Endodermal cell (in vitro differentiated cells): ENCODE measurements at regions not wholly inside any gene's neighbourhood (a gene's known extent, or its start where the extent isn't known, plus 50 kb on each side); places are given as distances from the start of the nearest gene placed in this dataset.

ENCODE experiments used
- DNase-seq: peaks from one replicate; pipeline ENCODE4 v3.0.0-alpha.2; 2017
- H3K27ac ChIP-seq: 2 replicates; pipeline ENCODE4 v1.5.1; 2013; ENCODE audit warnings: mild to moderate bottlenecking, low read depth, low read length, moderate library complexity
- H3K27me3 ChIP-seq: 2 replicates; pipeline ENCODE4 v1.6.1; 2013; ENCODE audit warnings: mild to moderate bottlenecking, low read length, moderate library complexity; ENCODE audit not compliant: insufficient read depth, control insufficient read depth, poor library complexity, severe bottlenecking
- H3K36me3 ChIP-seq: 2 replicates; pipeline ENCODE4 v1.7.0; 2013; ENCODE audit warnings: mild to moderate bottlenecking, low read length, moderate library complexity; ENCODE audit not compliant: control insufficient read depth, insufficient read depth
- H3K4me1 ChIP-seq: one replicate; pipeline ENCODE4 v1.7.0; 2013; ENCODE audit warnings: low read length; ENCODE audit not compliant: control insufficient read depth, insufficient read depth
- H3K4me3 ChIP-seq: 2 replicates; pipeline ENCODE4 v1.5.1; 2013; ENCODE audit warnings: mild to moderate bottlenecking, low read length, moderate library complexity
- H3K9ac ChIP-seq: 2 replicates; pipeline ENCODE4 v1.6.1; 2013; ENCODE audit warnings: mild to moderate bottlenecking, low read length, moderate library complexity; ENCODE audit not compliant: poor library complexity, severe bottlenecking; ENCODE audit errors: extremely low read depth
- H3K9me3 ChIP-seq: 2 replicates; pipeline ENCODE4 v1.6.1; 2013; ENCODE audit warnings: mild to moderate bottlenecking, low read length, moderate library complexity; ENCODE audit not compliant: control insufficient read depth
- H3K27ac Mint-ChIP-seq: 2 replicates; pipeline ENCODE4 v1.8.0; 2020; ENCODE audit warnings: mixed read lengths
- H3K27me3 Mint-ChIP-seq: 2 replicates; pipeline ENCODE4 v1.8.0; 2021; ENCODE audit warnings: mild to moderate bottlenecking, mixed read lengths; ENCODE audit not compliant: insufficient read depth
- H3K36me3 Mint-ChIP-seq: 2 replicates; pipeline ENCODE4 v1.8.0; 2020; ENCODE audit warnings: low read depth, mixed read lengths
- H3K4me1 Mint-ChIP-seq: 2 replicates; pipeline ENCODE4 v1.8.0; 2020; ENCODE audit warnings: mixed read lengths
- H3K4me3 Mint-ChIP-seq: 2 replicates; pipeline ENCODE4 v1.8.0; 2020; ENCODE audit warnings: mild to moderate bottlenecking, moderate library complexity, mixed read lengths
- H3K9me3 Mint-ChIP-seq: 2 replicates; pipeline ENCODE4 v1.8.0; 2020; ENCODE audit warnings: mild to moderate bottlenecking, mixed read lengths
- CTCF ChIP-seq: fragments of 200-600 bp; sonication (generic); conservative IDR thresholded peaks from 2 replicates; pipeline ENCODE4 v1.5.0; 2021; ENCODE audit warnings: antibody characterized with exemption, mild to moderate bottlenecking
- WGBS, 2 experiments: methylation state at CpG; one replicate each; pipeline versions ENCODE4 v1.1.5 to v1.1.7; 2013; ENCODE audit warnings: missing lambda C conversion rate in 2 of 2, mixed read lengths in 1 of 2; ENCODE audit not compliant: insufficient coverage in 1 of 2, insufficient read length in 1 of 2; 5-methylcytosine and 5-hydroxymethylcytosine counted together

- H3K9me3 Mint-ChIP-seq = no peaks in the 10 kb centered on the region
- no peak for DNase-seq
- Histone ChIP-seq H3K9ac (no peak overlapping the region), H3K4me3 (no peak overlapping the region), H3K36me3 (peaks cover 41% of the 10 kb centered on the region), H3K4me1 (no peaks in the 10 kb centered on the region), H3K27ac (no peak overlapping the region), H3K9me3 (no peaks in the 10 kb centered on the region), H3K27me3 (peaks cover 6% of the 10 kb centered on the region)
- no peak overlapping the region for H3K4me3 Mint-ChIP-seq
- TF ChIP-seq CTCF = no peak
- no peak overlapping the region for H3K27ac Mint-ChIP-seq
- no peaks in the 10 kb centered on the region for H3K36me3 Mint-ChIP-seq
- 85 to 93% methylated on average over 6 of the region's 7 CpGs for WGBS, 2 experiments
- H3K4me1 Mint-ChIP-seq = peaks cover 14% of the 10 kb centered on the region
- peaks cover 2% of the 10 kb centered on the region for H3K27me3 Mint-ChIP-seq
Measured at GRCh38 chr10:107418085-107418806, 253.7 kb upstream of the SORCS1 start.

GRCh38 chr10:107417446-107417845 is 252.9 kb upstream of the SORCS1 start:
- no peak overlapping the region for H3K27ac Mint-ChIP-seq
- 88% methylated on average over 2 of the region's 2 CpGs; no CpG with 5 or more reads in 1 of the 2 experiments for WGBS, 2 experiments

GRCh38 chr10:107415446-107415845 is 250.9 kb upstream of the SORCS1 start:
- no peaks in the 10 kb centered on the region for H3K9me3 Mint-ChIP-seq
- peaks cover 66% of the 10 kb centered on the region for H3K36me3 ChIP-seq
- H3K27ac Mint-ChIP-seq = no peak overlapping the region

More at GRCh38 chr10:107417446-107417845, 252.9 kb upstream of the SORCS1 start:
- no peaks in the 10 kb centered on the region for H3K9me3 Mint-ChIP-seq
- Histone ChIP-seq H3K4me3 (no peak overlapping the region), H3K27ac (no peak overlapping the region), H3K9me3 (no peaks in the 10 kb centered on the region), H3K27me3 (no peaks in the 10 kb centered on the region), H3K36me3 (peaks cover 49% of the 10 kb centered on the region), H3K4me1 (no peaks in the 10 kb centered on the region), H3K9ac (no peak overlapping the region)
- no peak for DNase-seq
- H3K27me3 Mint-ChIP-seq = no peaks in the 10 kb centered on the region
- no peak for TF ChIP-seq CTCF
- H3K36me3 Mint-ChIP-seq = peaks cover 2% of the 10 kb centered on the region
- H3K4me1 Mint-ChIP-seq = peaks cover 9% of the 10 kb centered on the region
- no peak overlapping the region for H3K4me3 Mint-ChIP-seq

More at GRCh38 chr10:107415446-107415845, 250.9 kb upstream of the SORCS1 start:
- TF ChIP-seq CTCF = no peak
- Mint-ChIP-seq H3K36me3 (peaks cover 5% of the 10 kb centered on the region), H3K4me3 (no peak overlapping the region), H3K27me3 (no peaks in the 10 kb centered on the region), H3K4me1 (peaks cover 7% of the 10 kb centered on the region)
- Histone ChIP-seq H3K4me3 (no peak overlapping the region), H3K9me3 (peaks cover 2% of the 10 kb centered on the region), H3K27ac (no peak overlapping the region), H3K9ac (no peak overlapping the region), H3K27me3 (no peaks in the 10 kb centered on the region), H3K4me1 (no peaks in the 10 kb centered on the region)
- WGBS, 2 experiments = 94% methylated on average over 2 of the region's 2 CpGs; no CpG with 5 or more reads in 1 of the 2 experiments
- DNase-seq = no peak
